Neural crest cell (in vitro differentiated cells): ENCODE measurements at regions not wholly inside any gene's neighbourhood (a gene's known extent, or its start where the extent isn't known, plus 50 kb on each side); places are given as distances from the start of the nearest gene placed in this dataset.
"Not testable (repeated sequence)": the region's sequence is repeated elsewhere in the genome, so short reads cannot be mapped to it uniquely, and the experiment has no call there.

ENCODE experiments used
- DNase-seq: peaks from one replicate; pipeline ENCODE4 v3.0.0; 2021; ENCODE audit warnings: low read depth, mixed read lengths, low spot score
- H3K27ac Mint-ChIP-seq: one replicate; pipeline ENCODE4 v1.8.0; 2021; ENCODE audit warnings: mild to moderate bottlenecking, mixed read lengths; ENCODE audit not compliant: unreplicated experiment
- H3K27me3 Mint-ChIP-seq: 2 replicates; pipeline ENCODE4 v1.8.0; 2021; ENCODE audit warnings: low read depth, mild to moderate bottlenecking, mixed read lengths
- H3K36me3 Mint-ChIP-seq: 2 replicates; pipeline ENCODE4 v1.8.0; 2021; ENCODE audit warnings: low read depth, mild to moderate bottlenecking, mixed read lengths
- H3K4me1 Mint-ChIP-seq: 2 replicates; pipeline ENCODE4 v1.8.0; 2021; ENCODE audit warnings: mixed read lengths
- H3K4me3 Mint-ChIP-seq: one replicate; pipeline ENCODE4 v1.8.0; 2021; ENCODE audit warnings: mild to moderate bottlenecking, mixed read lengths
- H3K9me3 Mint-ChIP-seq: 2 replicates; pipeline ENCODE4 v1.8.0; 2021; ENCODE audit warnings: mixed read lengths
- TF ChIP-seq, protein P1 (sequence below): fragments of 200-600 bp; sonication (generic); conservative IDR thresholded peaks from 2 replicates; pipeline ENCODE4 v1.5.0; 2021; ENCODE audit warnings: antibody characterized with exemption, mild to moderate bottlenecking

DNA sequence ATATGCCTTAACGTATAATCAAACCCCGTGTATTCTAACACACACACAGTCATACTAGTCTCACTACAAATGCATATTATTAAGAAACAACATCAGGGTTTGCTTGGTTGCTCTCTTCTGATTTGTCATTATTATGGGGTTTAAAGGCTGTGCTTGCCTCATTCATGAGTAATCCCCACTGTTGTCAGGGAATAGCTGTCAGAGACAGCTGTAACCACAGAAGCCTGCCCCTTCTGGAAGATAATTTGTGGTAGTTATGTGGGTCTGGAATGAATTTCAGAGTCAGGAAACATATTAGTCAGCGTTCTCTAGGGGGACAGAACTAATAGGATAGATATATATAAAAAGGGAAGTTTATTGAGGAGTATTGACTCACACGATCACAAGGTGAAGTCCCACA, 456.9 kb upstream of the TMEM132C start:
- Mint-ChIP-seq H3K4me1 (peaks cover 9% of the 10 kb centered on the region), H3K27ac (no peak overlapping the region), H3K4me3 (no peak overlapping the region), H3K36me3 (no peaks in the 10 kb centered on the region), H3K27me3 (no peaks in the 10 kb centered on the region), H3K9me3 (no peaks in the 10 kb centered on the region)
- TF ChIP-seq, protein P1, sequence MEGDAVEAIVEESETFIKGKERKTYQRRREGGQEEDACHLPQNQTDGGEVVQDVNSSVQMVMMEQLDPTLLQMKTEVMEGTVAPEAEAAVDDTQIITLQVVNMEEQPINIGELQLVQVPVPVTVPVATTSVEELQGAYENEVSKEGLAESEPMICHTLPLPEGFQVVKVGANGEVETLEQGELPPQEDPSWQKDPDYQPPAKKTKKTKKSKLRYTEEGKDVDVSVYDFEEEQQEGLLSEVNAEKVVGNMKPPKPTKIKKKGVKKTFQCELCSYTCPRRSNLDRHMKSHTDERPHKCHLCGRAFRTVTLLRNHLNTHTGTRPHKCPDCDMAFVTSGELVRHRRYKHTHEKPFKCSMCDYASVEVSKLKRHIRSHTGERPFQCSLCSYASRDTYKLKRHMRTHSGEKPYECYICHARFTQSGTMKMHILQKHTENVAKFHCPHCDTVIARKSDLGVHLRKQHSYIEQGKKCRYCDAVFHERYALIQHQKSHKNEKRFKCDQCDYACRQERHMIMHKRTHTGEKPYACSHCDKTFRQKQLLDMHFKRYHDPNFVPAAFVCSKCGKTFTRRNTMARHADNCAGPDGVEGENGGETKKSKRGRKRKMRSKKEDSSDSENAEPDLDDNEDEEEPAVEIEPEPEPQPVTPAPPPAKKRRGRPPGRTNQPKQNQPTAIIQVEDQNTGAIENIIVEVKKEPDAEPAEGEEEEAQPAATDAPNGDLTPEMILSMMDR = no peak
- no peak for DNase-seq

DNA sequence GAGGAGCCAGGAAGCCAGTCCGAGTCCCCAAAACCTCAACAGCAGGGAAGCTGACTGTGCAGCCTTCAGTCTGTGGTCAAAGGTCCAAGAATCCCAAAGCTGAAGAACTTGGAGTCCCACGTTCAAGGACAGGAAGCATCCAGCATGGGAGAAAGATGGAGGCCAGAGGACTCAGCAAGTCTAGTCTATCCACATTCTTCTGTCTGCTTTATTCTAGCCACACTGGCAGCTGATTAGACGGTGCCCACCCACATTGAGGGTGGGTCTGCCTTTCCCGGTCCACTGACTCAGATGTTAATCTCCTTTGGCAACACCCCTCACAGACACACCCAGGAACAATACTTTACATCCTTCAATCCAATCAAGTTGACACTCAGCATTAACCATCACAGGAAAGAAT, 456.5 kb upstream of the TMEM132C start:
- DNase-seq, H3K9me3 Mint-ChIP-seq, H3K27me3 Mint-ChIP-seq, H3K4me1 Mint-ChIP-seq, H3K4me3 Mint-ChIP-seq, H3K36me3 Mint-ChIP-seq, H3K27ac Mint-ChIP-seq: not testable (repeated sequence)

DNA sequence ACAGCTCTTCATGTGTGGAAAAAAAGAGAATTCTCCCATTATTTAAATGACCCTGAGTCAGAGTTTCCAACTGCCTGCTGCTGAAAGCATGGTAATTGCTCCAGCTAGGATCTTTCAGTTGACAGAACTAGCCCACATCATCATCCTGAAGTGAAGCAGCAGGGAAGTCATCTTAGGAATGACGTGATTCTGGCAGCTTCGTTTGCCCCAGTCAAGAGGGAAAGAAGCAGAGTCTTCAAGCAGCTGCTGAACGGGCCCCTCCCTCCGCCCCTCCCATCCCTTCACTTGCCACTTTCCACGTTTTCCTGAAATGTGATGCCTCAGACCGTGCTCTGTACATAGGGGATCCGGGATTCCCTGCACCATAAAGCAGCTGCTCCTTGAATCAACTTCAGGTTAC, 455.0 kb upstream of the TMEM132C start:
- peaks cover 9% of the 10 kb centered on the region for H3K4me1 Mint-ChIP-seq
- H3K27ac Mint-ChIP-seq = no peak overlapping the region
- no peaks in the 10 kb centered on the region for H3K9me3 Mint-ChIP-seq
- TF ChIP-seq, protein P1 = no peak
- no peaks in the 10 kb centered on the region for H3K36me3 Mint-ChIP-seq
- no peak overlapping the region for H3K4me3 Mint-ChIP-seq
- no peaks in the 10 kb centered on the region for H3K27me3 Mint-ChIP-seq
- no peak for DNase-seq

DNA sequence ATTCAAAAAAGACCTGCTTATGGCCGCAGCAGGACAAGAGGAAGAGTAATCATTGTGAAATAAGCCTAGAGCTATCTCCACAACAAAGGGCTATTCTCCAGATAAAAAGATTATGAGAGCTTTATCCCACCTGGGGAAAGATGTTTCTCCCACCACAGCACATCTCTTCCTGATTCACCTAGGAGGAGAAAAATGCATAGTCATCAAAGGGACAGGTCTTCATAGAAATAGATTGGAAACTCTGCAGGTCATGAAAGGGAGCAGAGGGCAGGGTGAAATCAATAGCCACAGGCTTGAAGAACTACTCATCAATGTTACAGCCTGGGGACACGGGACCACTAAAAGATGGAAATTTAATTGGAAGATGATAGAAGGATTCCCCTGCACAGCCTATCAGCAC, 453.8 kb upstream of the TMEM132C start:
- TF ChIP-seq, protein P1 = no peak
- no peak overlapping the region for H3K4me3 Mint-ChIP-seq
- no peaks in the 10 kb centered on the region for H3K36me3 Mint-ChIP-seq
- H3K4me1 Mint-ChIP-seq = peaks cover 9% of the 10 kb centered on the region
- no peaks in the 10 kb centered on the region for H3K9me3 Mint-ChIP-seq
- H3K27me3 Mint-ChIP-seq = no peaks in the 10 kb centered on the region
- no peak for DNase-seq
- no peak overlapping the region for H3K27ac Mint-ChIP-seq

DNA sequence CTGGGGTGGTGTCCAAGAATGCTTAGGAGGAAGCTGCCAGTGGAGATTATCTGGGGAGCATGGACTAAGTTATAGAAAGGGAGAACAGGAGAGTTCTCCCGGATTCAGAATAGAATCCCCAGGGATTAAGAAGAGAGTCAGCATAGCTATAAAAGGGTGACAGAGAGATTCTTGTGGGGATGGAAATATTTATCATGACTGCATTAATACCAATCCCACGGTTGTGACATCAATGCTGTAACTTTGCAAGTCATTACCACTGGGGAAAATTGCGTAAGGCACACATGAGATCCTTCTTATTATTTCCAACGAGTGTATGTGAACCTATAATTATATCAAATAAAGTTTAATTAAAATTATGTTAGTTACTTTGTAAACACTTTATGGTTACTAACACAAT, 447.9 kb upstream of the TMEM132C start:
- H3K9me3 Mint-ChIP-seq = no peaks in the 10 kb centered on the region
- no peak overlapping the region for H3K27ac Mint-ChIP-seq
- peaks cover 2% of the 10 kb centered on the region for H3K27me3 Mint-ChIP-seq
- no peak overlapping the region for H3K4me3 Mint-ChIP-seq
- H3K4me1 Mint-ChIP-seq = peaks cover 10% of the 10 kb centered on the region
- no peak for DNase-seq
- H3K36me3 Mint-ChIP-seq = no peaks in the 10 kb centered on the region
- TF ChIP-seq, protein P1 = no peak

DNA sequence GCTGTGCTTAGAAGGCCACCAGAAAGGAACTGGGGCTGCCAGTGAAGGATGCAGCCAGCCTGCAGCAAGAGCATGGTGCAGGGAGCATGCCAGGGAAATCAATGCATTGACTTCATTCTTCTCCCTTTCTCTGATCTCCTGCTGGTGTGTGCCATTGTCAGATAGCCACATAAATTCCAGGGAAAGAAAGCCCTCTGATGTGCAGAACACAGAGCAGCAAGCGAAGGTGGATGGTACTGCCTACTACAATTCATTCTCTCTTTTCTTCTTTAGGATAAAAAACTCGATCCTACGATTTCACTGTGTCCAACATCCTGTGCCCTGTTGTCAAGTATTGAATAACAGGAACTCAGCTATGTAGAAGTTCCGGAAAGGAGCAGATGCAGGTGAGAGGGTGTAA, 446.7 kb upstream of the TMEM132C start:
- Mint-ChIP-seq H3K4me1 (peaks cover 10% of the 10 kb centered on the region), H3K27ac (no peak overlapping the region), H3K9me3 (no peaks in the 10 kb centered on the region), H3K27me3 (peaks cover 2% of the 10 kb centered on the region), H3K36me3 (no peaks in the 10 kb centered on the region), H3K4me3 (no peak overlapping the region)
- DNase-seq = no peak
- TF ChIP-seq, protein P1 = no peak
